GM23248 (cell line): ENCODE measurements at regions not wholly inside any gene's neighbourhood (a gene's known extent, or its start where the extent isn't known, plus 50 kb on each side); places are given as distances from the start of the nearest gene placed in this dataset.

ENCODE experiments used
- EZH2 ChIP-seq: fragments of 200-600 bp; sonication (generic); IDR thresholded peaks from 2 replicates; pipeline ENCODE4 v1.6.1; 2018; ENCODE audit warnings: antibody characterized with exemption, mild to moderate bottlenecking; ENCODE audit not compliant: insufficient read depth, poor library complexity, severe bottlenecking
- EZH2phosphoT487 ChIP-seq: fragments of 200-600 bp; sonication (generic); IDR thresholded peaks from 2 replicates; pipeline ENCODE4 v1.6.1; 2018; ENCODE audit warnings: antibody characterized with exemption, moderate library complexity, mild to moderate bottlenecking, low read depth; ENCODE audit not compliant: insufficient read depth

GRCh38 chr9:74073897-74074296, 423.2 kb upstream of the RORB start:
- TF ChIP-seq EZH2phosphoT487, result no peak
- no peak for TF ChIP-seq EZH2
